ENCODE measurements at regions not wholly inside any gene's neighbourhood (a gene's known extent, or its start where the extent isn't known, plus 50 kb on each side); places are given as distances from the start of the nearest gene placed in this dataset.

DNA sequence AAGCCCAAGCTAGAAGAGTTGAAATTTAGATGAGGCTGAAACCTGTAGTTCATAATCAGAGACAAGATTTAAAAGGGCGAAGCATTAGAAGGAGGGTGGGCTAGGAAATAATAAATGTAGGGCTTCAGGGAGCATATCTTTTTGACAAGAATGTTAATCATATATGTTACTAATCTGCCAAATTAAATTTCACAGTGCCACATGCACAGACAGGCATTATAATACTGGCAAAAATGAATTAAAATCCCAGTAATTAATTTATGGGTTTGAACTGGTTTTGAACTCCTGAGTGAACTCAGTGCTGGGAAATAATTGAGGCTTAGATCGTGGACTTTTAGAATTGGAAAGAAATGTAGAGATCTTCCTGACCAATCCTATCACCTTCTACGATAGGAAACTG, 383.5 kb upstream of the IL12A start:
- Histone ChIP-seq H3K27me3 (no peaks in the 10 kb centered on the region), H3K36me3 (no peaks in the 10 kb centered on the region), H3K4me3 (no peak overlapping the region), H3K9me3 (peaks cover 4 to 5% of the 10 kb centered on the region in 2 donors), H3K27ac (no peak overlapping the region), H3K4me1 (no peaks in the 10 kb centered on the region)
- TF ChIP-seq CTCF (IDR thresholded peaks at IDR 0.05), result no peak
- no peak for TF ChIP-seq POLR2AphosphoS5 (IDR thresholded peaks at IDR 0.05)
- no peak for TF ChIP-seq EP300 (IDR thresholded peaks at IDR 0.05; ENCODE audit: low read depth)
- no peak for TF ChIP-seq POLR2A (IDR thresholded peaks at IDR 0.05)
- DNase-seq, result no peak
- WGBS, 2 donors (ENCODE audit: low coverage in 1 of 2), result 81 to 89% methylated on average over 3 of the region's 3 CpGs
- in situ Hi-C loops (cut with MboI; ENCODE audit: low pct_ligation_motif_present in 1 of 4, low pct_unique_long_range_greater_than_20kb in 1 of 4, low sequenced_read_pairs in 3 of 4) (loop anchor here in 1 of 4 donors (25.0 kb wide), 1 partner anchor 407 kb away; no protein-coding TSS in a partner anchor), intact Hi-C loops (cut with DNase I; ENCODE audit: low total_unique reads) (no loop called here)

GRCh38 chr3:159605776-159606175, 382.9 kb upstream of the IL12A start:
- Histone ChIP-seq H3K36me3 (no peaks in the 10 kb centered on the region), H3K4me3 (no peak overlapping the region), H3K27me3 (no peaks in the 10 kb centered on the region), H3K27ac (no peak overlapping the region), H3K9me3 (peaks cover 0 to under 1% of the 10 kb centered on the region in 2 donors), H3K4me1 (no peaks in the 10 kb centered on the region)
- in situ Hi-C loops (cut with MboI; ENCODE audit: low pct_ligation_motif_present in 1 of 4, low pct_unique_long_range_greater_than_20kb in 1 of 4, low sequenced_read_pairs in 3 of 4) (loop anchor here in 1 of 4 donors (25.0 kb wide), 1 partner anchor 407 kb away; no protein-coding TSS in a partner anchor), intact Hi-C loops (cut with DNase I; ENCODE audit: low total_unique reads) (no loop called here)
- no peak for DNase-seq
- WGBS, 2 donors (ENCODE audit: low coverage in 1 of 2), result 80 to 83% methylated on average over 3 to 5 of the region's 5 CpGs
- TF ChIP-seq POLR2A (IDR thresholded peaks at IDR 0.05) (no peak), EP300 (IDR thresholded peaks at IDR 0.05; ENCODE audit: low read depth) (no peak), POLR2AphosphoS5 (IDR thresholded peaks at IDR 0.05) (no peak), CTCF (IDR thresholded peaks at IDR 0.05) (no peak)

- in situ Hi-C loops (cut with MboI; ENCODE audit: low pct_ligation_motif_present in 1 of 4, low pct_unique_long_range_greater_than_20kb in 1 of 4, low sequenced_read_pairs in 3 of 4) (loop anchor here in 1 of 4 donors (25.0 kb wide), 1 partner anchor 404 kb away; no protein-coding TSS in a partner anchor), intact Hi-C loops (cut with DNase I; ENCODE audit: low total_unique reads) (no loop called here)
- no peak overlapping the region for H3K27ac ChIP-seq
- H3K36me3 ChIP-seq, result no peaks in the 10 kb centered on the region
- DNase-seq, result no peak
- no peak overlapping the region for H3K4me3 ChIP-seq
- no peaks in the 10 kb centered on the region for H3K4me1 ChIP-seq
- H3K9me3 ChIP-seq, result no peaks in the 10 kb centered on the region
- TF ChIP-seq POLR2AphosphoS5 (IDR thresholded peaks at IDR 0.05) (no peak), CTCF (IDR thresholded peaks at IDR 0.05) (no peak), EP300 (IDR thresholded peaks at IDR 0.05; ENCODE audit: low read depth) (no peak), POLR2A (IDR thresholded peaks at IDR 0.05) (no peak)
- H3K27me3 ChIP-seq, result no peaks in the 10 kb centered on the region
- 69 to 75% methylated on average over 1 to 3 of the region's 3 CpGs for WGBS, 2 donors (ENCODE audit: low coverage in 1 of 2)
Measured at GRCh38 chr3:159607856-159608255, 380.8 kb upstream of the IL12A start.

GRCh38 chr3:159608311-159608710, 380.3 kb upstream of the IL12A start:
- in situ Hi-C loops (cut with MboI; ENCODE audit: low pct_ligation_motif_present in 1 of 4, low pct_unique_long_range_greater_than_20kb in 1 of 4, low sequenced_read_pairs in 3 of 4), result loop anchor here in 1 of 4 donors (25.0 kb wide), 1 partner anchor 404 kb away; no protein-coding TSS in a partner anchor

GRCh38 chr3:159609625-159610024, 379.0 kb upstream of the IL12A start:
- Histone ChIP-seq H3K36me3 (no peaks in the 10 kb centered on the region), H3K4me1 (no peaks in the 10 kb centered on the region), H3K9me3 (no peaks in the 10 kb centered on the region), H3K27me3 (no peaks in the 10 kb centered on the region), H3K27ac (no peak overlapping the region), H3K4me3 (no peak overlapping the region)
- in situ Hi-C loops (cut with MboI; ENCODE audit: low pct_ligation_motif_present in 1 of 4, low pct_unique_long_range_greater_than_20kb in 1 of 4, low sequenced_read_pairs in 3 of 4), result loop anchor here in 3 of 4 donors (10.0 to 25.0 kb wide), 2 partner anchors 195 to 403 kb away; no protein-coding TSS in a partner anchor
- intact Hi-C loops (cut with DNase I; ENCODE audit: low total_unique reads), result loop anchor here (5.0 kb wide), 1 partner anchor 148 kb away; no protein-coding TSS in a partner anchor
- TF ChIP-seq POLR2A (IDR thresholded peaks at IDR 0.05) (no peak), CTCF (IDR thresholded peaks at IDR 0.05) (no peak), POLR2AphosphoS5 (IDR thresholded peaks at IDR 0.05) (no peak), EP300 (IDR thresholded peaks at IDR 0.05; ENCODE audit: low read depth) (no peak)
- no peak for DNase-seq
- 80% methylated on average over 5 to 7 of the region's 7 CpGs for WGBS, 2 donors (ENCODE audit: low coverage in 1 of 2)

More at GRCh38 chr3:159608311-159608710, 380.3 kb upstream of the IL12A start:
- Histone ChIP-seq H3K4me3 (no peak overlapping the region), H3K36me3 (no peaks in the 10 kb centered on the region), H3K27me3 (no peaks in the 10 kb centered on the region), H3K27ac (no peak overlapping the region), H3K4me1 (no peaks in the 10 kb centered on the region), H3K9me3 (no peaks in the 10 kb centered on the region)
- TF ChIP-seq EP300 (IDR thresholded peaks at IDR 0.05; ENCODE audit: low read depth) (no peak), POLR2A (IDR thresholded peaks at IDR 0.05) (no peak)
- WGBS, 2 donors (ENCODE audit: low coverage in 1 of 2), result 66 to 69% methylated on average over 3 of the region's 3 CpGs
- DNase-seq, result no peak
- intact Hi-C loops (cut with DNase I; ENCODE audit: low total_unique reads), result no loop called here
